Stimulated activated CD4-positive, alpha-beta T cell treated with anti-CD3 and anti-CD28 coated beads, Interleukin-15, amount 100 ng/mL, for 1 hour (primary cell): ENCODE measurements at regions not wholly inside any gene's neighbourhood (a gene's known extent, or its start where the extent isn't known, plus 50 kb on each side); places are given as distances from the start of the nearest gene placed in this dataset.

ENCODE experiments used
- DNase-seq, 2 donors: peaks; one replicate each; pipeline ENCODE4 v3.0.0-alpha.2; 2020; ENCODE audit warnings: low read depth in 1 of 2, low spot score in 1 of 2

- no peak for DNase-seq
Measured at GRCh38 chr3:31246293-31247062, 286.2 kb upstream of the STT3B start.

- no peak for DNase-seq
Measured at GRCh38 chr3:31247063-31247447, 285.7 kb upstream of the STT3B start.

GRCh38 chr3:31247850-31248562 is 284.7 kb upstream of the STT3B start:
- no peak for DNase-seq

GRCh38 chr3:31248563-31248992 is 284.1 kb upstream of the STT3B start:
- DNase-seq: no peak

GRCh38 chr3:31249545-31249944 is 283.2 kb upstream of the STT3B start:
- no peak for DNase-seq

- DNase-seq: no peak
Measured at GRCh38 chr3:31250116-31250777, 282.5 kb upstream of the STT3B start.

- DNase-seq: no peak
Measured at GRCh38 chr3:31251083-31251482, 281.6 kb upstream of the STT3B start.

GRCh38 chr3:31252216-31253185 is 280.2 kb upstream of the STT3B start:
- no peak for DNase-seq

GRCh38 chr3:31253782-31254181 is 278.9 kb upstream of the STT3B start:
- no peak for DNase-seq

GRCh38 chr3:31254483-31254882 is 278.2 kb upstream of the STT3B start:
- no peak for DNase-seq

GRCh38 chr3:31255007-31255581 is 277.6 kb upstream of the STT3B start:
- no peak for DNase-seq

- DNase-seq: no peak
Measured at GRCh38 chr3:31262201-31262600, 270.5 kb upstream of the STT3B start.

- DNase-seq: no peak
Measured at GRCh38 chr3:31263897-31264296, 268.8 kb upstream of the STT3B start.

- DNase-seq: no peak
Measured at GRCh38 chr3:31265646-31266428, 266.9 kb upstream of the STT3B start.

- DNase-seq: no peak
Measured at GRCh38 chr3:31268868-31269267, 263.9 kb upstream of the STT3B start.

- DNase-seq: no peak
Measured at GRCh38 chr3:31270010-31270409, 262.7 kb upstream of the STT3B start.

GRCh38 chr3:31274326-31275024 is 258.2 kb upstream of the STT3B start:
- DNase-seq: no peak

- DNase-seq: no peak
Measured at GRCh38 chr3:31275038-31275572, 257.6 kb upstream of the STT3B start.

- DNase-seq: no peak
Measured at GRCh38 chr3:31275583-31275982, 257.1 kb upstream of the STT3B start.
